GM04503 (cell line): ENCODE measurements at regions not wholly inside any gene's neighbourhood (a gene's known extent, or its start where the extent isn't known, plus 50 kb on each side); places are given as distances from the start of the nearest gene placed in this dataset.
"Not testable (repeated sequence)": the region's sequence is repeated elsewhere in the genome, so short reads cannot be mapped to it uniquely, and the experiment has no call there.

Source experiments
- DNase-seq: peaks from one replicate; pipeline ENCODE4 v3.0.0-alpha.2; 2012; ENCODE audit warnings: low read depth

DNA sequence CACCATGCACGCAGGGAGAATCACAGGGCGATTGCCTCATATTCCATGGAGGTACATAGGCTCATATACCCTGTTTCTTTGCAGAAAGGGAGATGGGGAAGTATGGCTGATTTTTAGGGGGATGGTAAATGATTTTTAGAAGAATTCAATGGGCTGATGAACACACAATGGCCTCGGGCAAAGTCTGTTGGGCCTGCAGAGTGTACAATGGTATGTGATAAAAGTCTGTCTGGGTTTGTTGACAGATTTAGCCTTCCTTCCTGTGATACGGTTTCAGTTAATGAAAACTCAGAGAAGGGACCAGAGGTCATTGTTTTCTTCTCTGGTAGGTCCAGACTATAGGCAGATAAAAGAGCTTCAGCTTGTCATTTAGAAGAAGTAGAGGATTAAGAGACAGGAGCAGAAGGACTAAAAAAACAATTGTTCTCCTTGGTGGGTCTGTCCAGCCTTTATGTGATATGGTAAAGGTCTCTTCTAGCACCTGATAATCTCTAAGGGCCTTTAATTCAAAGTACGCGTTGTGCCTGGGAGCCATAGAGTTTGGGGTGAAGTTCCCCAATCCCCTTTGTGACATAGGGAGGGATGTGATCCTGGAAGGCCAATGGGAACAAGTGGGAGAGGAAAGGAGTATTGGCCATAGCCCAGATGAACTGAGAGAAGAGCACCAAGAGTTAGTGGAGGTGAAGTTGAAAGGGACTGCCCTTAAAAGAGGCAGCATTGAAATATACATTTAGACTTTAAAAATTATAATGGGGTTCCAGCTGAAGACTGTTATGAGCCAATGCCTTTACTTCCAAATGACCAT lies 107.5 kb upstream of the SERPINE2 start:
- no peak for DNase-seq

GRCh38 chr2:224145751-224146355 lies 106.8 kb upstream of the SERPINE2 start:
- DNase-seq = peak; percentile 84

DNA sequence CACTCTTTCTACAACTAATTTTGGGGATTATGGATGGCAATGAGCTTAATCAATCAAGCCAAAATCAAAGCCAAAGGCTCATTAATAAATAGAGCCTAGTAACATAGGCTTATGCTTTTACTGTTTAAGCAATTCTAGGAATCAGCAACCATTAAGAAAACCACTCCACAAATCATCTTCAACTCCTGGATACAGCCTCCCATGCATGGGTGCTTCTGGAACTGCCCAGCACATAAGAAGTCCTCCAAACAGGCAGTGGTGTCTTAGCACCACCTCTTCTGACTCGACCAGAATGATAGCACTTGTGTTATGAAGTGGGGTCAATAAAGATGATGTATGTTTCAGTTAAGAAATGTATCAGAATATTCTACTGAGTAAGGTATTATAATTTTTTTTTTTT lies 104.4 kb upstream of the SERPINE2 start:
- no peak for DNase-seq

DNA sequence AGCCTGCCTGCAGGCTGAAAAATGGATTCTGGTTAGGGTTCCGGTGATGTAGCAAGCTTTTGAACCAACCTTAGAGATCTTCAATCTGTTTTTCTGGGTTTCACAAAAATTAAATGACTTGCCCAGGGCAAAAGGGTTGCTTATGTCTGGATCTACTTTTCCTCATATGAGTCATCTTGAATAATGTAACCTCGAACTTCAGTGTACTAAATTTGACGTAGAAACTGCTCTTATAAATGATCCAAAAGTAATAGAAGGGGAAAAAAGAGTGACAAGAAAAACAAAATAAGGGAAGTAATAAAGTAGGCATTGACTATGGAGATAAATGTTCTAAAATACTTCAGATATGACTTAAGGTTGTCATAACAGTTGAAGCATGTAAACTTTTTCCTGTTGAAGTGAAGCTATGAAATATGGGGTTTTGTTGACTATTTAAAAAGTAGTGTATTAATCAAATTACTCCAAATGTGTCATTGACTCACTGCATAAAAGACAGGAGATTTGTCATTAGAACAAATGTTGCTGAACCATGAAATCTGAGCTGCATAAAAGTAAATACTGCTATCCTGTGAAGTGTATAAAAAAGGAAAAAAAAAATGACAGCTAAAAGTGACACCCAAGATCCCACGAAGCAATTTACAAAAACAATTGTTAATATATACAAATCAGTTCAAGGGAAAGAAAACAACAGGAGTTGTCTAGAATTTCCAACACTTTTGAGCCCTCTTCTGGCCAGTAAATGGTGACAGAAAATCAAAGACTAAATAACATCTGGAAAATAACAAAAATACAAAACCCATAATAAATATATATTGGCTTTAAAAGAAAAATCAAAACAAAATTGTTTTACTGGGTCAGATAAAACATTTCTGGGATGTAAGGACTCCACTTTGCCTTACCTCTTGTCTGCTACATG lies 103.6 kb upstream of the SERPINE2 start:
- DNase-seq = peak; percentile 78

GRCh38 chr2:224141304-224141703 lies 102.2 kb upstream of the SERPINE2 start:
- DNase-seq = no peak

DNA sequence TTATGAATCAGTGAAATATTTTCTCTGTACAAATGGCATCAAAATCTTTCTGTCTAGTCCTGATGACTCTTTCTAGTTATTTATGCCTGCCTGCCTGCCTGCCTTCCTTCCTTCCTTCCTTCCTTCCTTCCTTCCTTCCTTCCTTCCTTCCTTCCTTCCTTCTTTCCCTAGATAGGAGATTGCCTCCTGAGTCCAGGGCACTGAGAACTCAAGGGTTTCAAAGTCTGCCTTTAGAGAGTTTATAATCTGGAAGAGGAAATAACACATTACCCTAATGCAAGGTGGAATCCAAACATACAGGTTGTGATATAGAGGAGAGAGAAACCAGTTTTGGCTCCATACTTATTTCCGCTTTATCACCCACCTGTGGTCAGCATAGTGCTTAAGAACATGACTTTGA lies 98.1 kb upstream of the SERPINE2 start:
- no peak for DNase-seq

GRCh38 chr2:224136396-224136795 lies 97.3 kb upstream of the SERPINE2 start:
- peak; percentile 66 for DNase-seq

DNA sequence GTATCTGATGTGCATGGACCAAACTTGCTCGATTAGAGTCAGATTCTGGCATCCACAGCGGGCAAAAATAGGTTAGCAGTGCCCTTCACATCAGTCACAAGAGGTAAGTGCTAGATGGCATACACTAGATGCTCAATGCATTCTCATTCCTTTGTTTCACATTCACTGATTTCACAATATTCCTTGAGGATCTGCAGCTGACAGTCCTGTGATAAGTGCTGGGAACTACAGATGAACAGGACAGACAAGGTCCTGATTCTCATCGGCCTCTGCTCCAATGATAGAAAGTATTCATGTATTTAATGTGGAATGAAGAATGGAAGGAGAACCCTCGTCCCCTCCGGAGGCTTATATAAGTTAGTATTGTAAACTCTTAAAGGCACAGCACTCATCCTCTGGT lies 96.8 kb upstream of the SERPINE2 start:
- DNase-seq = no peak

- peak; percentile 75 for DNase-seq
These were observed 95.1 kb upstream of the SERPINE2 start for GRCh38 chr2:224134003-224134734.

DNA sequence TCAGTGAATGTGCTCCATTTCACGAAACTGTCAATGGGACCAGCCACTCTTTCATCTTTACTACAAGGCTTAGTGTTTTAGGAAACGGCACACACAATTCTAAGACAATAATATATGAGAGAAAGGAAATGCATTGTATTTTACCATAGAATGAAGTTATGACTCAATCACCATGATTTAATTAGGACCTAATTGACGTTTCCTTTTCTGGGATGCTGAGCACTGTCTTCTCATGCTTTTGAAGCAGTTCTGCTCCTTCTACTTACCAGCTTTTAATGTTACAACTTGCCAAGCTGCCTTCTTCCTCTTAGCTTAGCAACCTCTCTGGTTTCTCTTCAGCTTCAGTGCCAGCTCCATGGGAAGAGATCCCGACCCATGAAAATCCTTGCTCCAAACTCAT lies 94.3 kb upstream of the SERPINE2 start:
- no peak for DNase-seq

DNA sequence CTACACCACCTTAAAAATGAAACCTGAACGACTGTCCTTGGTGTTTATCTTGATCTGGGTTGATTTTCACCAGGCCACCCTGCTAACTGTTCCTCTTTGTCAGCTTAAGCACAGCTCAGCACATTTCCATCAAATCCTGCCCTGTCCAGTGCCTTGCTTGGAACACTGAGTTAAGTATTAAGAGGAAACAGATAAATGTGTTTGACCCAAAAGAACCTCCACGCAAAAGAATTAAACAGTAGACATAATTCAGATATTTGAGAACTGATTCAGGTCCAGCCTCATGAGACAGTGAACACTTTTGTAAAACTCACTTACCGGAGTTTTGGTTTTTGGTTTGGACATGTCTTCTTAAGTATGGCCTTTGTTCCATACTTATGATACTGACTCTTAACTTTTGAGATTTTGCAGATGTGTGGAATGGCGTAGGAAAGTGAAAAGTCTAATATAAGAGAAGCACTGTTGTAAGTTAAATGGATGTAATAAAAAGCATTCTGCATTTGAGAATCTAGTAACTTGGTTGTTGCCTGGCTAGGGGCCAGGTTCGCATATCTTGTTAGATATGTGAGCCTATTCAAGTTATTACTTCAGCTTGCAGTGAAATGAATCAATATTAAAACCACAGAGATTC lies 88.9 kb upstream of the SERPINE2 start:
- no peak for DNase-seq

- DNase-seq = no peak
These were observed 87.4 kb upstream of the SERPINE2 start for GRCh38 chr2:224126440-224126839.

GRCh38 chr2:224126003-224126402 lies 86.9 kb upstream of the SERPINE2 start:
- no peak for DNase-seq

- no peak for DNase-seq
These were observed 83.5 kb upstream of the SERPINE2 start for GRCh38 chr2:224122542-224122941.

- no peak for DNase-seq
These were observed 82.5 kb upstream of the SERPINE2 start for GRCh38 chr2:224121406-224122067.

GRCh38 chr2:224120986-224121385 lies 81.9 kb upstream of the SERPINE2 start:
- DNase-seq = no peak

- DNase-seq = not testable (repeated sequence)
These were observed 80.8 kb upstream of the SERPINE2 start for GRCh38 chr2:224119846-224120245.

GRCh38 chr2:224114428-224114827 lies 75.3 kb upstream of the SERPINE2 start:
- DNase-seq = no peak

GRCh38 chr2:224113930-224114329 lies 74.8 kb upstream of the SERPINE2 start:
- DNase-seq = not testable (repeated sequence)

GRCh38 chr2:224111576-224111975 lies 72.5 kb upstream of the SERPINE2 start:
- DNase-seq = no peak

- DNase-seq = no peak
These were observed 71.7 kb upstream of the SERPINE2 start for GRCh38 chr2:224110811-224111210.
